GM18499 (cell line): ENCODE measurements at regions not wholly inside any gene's neighbourhood (a gene's known extent, or its start where the extent isn't known, plus 50 kb on each side); places are given as distances from the start of the nearest gene placed in this dataset.

Experiments used
- ATAC-seq: cut with Tn5 transposase; IDR thresholded peaks from one replicate; pipeline ENCODE4 v1.9.1; 2021; ENCODE audit warnings: moderate number of reproducible peaks; ENCODE audit not compliant: insufficient read depth, unreplicated experiment

- no peak for ATAC-seq
Measured at GRCh38 chr3:28718074-28718849, 369.6 kb upstream of the AZI2 start.

DNA sequence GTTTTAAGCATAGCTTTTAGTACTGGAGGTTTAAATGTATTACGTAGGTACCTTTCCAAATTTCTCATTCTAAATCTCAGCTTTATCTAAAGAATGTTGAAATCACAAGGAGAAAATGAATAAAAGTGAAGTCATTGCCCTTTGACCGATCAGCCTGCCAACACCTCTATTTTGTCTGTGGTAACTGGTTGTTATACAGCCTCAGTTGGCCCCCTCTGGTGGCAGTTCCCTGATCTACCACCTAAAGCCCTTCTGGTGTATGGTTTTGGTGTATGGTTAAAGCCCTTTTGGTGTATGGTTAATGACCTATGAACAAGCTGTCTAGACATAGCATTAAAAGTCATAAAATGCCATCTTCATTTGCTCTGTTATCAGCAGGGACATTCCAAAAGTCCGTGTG, 378.2 kb upstream of the AZI2 start:
- ATAC-seq = peak; percentile 77

- ATAC-seq = no peak
Measured at GRCh38 chr3:28727307-28727706, 378.7 kb upstream of the AZI2 start.

DNA sequence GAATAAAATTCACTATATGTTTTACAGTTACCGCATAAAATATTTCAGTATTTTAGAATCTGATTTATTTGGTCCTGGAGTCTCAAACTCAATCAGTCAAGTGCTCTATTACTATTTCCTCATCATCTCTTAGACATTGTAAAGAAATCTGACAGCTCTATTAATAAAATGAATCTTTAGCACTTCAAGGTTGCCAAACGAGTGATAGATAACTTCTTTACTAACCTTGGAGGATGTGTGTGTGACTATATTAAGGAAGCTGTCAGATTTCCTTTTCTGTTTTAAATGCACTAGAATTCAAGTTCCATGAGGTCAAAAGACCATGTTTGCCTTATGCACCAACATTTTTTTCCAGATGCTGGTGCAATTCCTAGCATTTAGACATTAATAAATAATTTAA, 389.8 kb upstream of the AZI2 start:
- no peak for ATAC-seq

DNA sequence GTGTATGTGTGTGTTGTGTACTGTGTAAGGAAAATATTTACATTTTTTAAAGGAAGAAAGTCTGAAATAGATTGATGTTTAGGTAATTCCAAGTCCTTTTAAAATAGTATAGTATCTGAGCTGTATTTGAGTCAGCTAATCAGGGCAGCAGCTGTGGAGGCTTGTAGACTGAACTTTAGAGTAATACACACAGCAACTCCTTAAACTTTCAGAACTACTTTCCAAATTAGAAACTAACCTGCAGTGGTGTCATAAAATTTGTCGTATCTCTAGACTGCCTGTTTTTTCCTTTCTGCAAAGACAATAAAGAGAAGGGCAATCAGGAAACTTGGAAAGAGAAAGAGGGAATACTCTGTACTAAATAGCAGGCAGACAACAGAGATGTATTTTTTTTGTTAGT, 391.0 kb upstream of the AZI2 start:
- no peak for ATAC-seq

DNA sequence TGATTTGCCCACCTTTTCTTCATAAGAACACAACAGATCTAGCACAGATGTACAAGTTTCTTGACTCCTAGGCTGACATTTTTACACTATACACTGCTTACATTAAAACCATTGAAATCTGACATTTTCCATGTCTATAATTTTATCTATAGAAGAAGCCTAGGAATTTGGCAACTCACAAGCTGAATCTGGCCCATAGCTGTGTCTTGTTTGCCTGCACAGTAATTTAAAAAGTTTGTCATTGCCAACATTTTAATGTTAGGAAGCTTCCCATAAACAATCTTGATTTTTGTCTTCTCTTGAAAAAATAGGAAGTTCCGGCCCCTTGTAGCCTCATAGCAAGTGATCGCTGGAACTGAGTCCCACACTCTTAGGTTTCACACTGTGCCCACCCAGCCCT, 394.6 kb upstream of the AZI2 start:
- no peak for ATAC-seq

- no peak for ATAC-seq
Measured at GRCh38 chr3:28743831-28744230, 395.2 kb upstream of the AZI2 start.

- ATAC-seq = no peak
Measured at GRCh38 chr3:28745436-28745835, 396.8 kb upstream of the AZI2 start.

DNA sequence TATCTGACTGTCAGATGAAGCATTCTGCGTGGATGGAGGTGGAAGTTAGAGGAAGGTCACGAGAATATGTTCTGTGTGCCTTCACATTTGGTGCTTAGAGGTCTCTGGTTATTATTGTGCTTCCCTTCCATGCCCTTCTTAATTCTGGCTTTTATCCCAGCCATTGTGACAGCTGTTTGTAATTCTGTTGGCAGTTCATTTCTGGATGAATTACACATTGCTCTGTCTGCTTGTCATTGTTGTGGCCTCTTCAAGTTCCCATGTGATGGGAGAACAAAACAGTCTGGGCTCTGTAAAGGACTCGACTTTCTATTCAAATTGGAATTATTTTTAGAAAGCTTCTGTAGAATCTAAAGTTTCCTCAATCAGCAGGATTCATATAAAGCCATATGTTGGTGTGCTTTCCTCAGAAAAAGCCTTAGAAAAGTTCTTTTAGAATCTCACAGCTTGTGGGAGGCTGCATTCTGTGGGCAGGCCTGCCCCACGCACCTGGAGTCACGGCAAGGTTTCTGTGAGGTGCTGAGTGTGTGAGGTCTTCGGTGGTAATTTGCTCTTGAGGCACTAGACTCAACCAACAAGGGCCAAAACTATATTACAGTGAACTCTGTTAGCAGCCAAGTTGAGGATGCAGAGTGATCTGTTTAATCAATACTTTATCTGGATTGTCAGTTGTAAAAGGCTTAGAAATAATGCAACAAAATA, 397.4 kb upstream of the AZI2 start:
- ATAC-seq = no peak

GRCh38 chr3:28746990-28747389, 398.4 kb upstream of the AZI2 start:
- ATAC-seq = no peak

DNA sequence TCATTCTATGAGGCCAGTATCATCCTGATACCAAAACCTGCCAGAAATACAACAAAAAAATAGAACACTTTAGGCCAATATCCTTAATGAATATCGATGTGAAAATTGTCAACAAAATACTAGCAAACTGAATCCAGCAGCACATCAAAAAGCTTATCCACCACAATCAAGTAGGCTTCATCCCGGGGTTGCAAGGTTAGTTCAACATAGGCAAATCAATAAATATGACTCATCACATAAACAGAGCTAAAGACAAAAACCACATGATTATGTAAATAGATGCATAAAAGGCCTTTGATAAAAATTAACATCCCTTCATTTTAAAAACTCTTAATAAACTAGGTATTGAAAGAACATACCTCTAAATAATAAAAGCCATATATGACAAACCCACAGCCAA, 403.2 kb upstream of the AZI2 start:
- ATAC-seq = no peak

- no peak for ATAC-seq
Measured at GRCh38 chr3:28752290-28752689, 403.7 kb upstream of the AZI2 start.

DNA sequence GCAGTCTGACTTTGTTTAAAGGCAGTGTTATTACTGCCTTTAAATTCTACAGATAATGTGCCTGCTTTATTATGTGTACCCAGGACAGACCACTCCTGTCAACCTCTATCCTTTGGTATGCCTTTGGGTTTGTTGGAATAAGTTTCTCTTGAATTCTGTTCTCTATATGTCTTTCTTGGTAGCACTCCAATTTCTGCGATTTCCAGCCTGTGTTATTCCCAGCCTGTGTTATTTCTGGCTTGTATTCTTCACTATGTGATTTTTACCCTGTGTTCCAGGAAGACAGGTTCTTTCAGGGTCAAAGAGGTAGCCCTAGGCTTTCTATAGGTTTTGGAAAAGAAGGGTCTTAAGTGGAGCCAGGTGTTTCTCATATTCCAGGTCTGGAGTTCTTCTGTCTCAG, 407.4 kb upstream of the AZI2 start:
- no peak for ATAC-seq

DNA sequence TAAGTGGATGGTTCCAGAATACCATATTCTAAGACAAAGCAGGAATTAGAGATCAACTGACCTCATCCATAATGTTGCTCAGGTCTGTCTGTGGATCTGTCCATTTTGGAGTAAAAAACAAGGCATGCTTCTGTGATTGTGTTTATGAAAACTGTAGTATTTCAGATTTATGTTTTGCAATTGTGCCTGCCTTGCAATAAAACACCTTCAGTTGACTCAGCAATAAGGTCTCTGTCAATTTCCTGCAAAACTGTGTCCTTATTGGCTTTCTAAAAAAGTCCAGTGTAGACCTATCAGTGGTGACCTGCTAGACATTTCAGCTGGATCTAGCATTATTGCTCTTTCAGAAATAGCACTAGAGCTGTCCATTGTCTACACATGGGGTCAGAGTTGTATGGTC, 409.5 kb upstream of the AZI2 start:
- no peak for ATAC-seq

DNA sequence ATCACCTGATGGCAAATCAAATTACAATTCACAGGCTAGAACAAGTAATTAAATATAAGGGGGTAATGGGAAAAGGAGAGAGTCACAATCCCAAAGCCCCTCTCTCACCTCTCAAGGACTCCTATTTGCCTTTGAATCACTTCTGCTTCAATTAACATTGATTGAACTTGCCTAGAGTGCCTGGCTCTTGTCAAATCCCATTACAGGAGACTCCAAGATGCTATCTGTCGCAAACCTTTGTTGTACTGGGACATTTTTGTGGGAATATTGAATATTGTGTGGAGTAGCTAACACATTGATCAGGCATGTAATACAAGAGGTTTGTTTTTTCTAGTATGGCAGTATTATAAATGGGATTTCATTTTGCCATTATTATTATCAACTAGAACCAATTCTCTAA, 412.8 kb upstream of the AZI2 start:
- no peak for ATAC-seq

- no peak for ATAC-seq
Measured at GRCh38 chr3:28765194-28765593, 416.6 kb upstream of the AZI2 start.

- ATAC-seq = no peak
Measured at GRCh38 chr3:28768439-28768838, 419.8 kb upstream of the AZI2 start.

GRCh38 chr3:28777806-28778475, 429.3 kb upstream of the AZI2 start:
- no peak for ATAC-seq

DNA sequence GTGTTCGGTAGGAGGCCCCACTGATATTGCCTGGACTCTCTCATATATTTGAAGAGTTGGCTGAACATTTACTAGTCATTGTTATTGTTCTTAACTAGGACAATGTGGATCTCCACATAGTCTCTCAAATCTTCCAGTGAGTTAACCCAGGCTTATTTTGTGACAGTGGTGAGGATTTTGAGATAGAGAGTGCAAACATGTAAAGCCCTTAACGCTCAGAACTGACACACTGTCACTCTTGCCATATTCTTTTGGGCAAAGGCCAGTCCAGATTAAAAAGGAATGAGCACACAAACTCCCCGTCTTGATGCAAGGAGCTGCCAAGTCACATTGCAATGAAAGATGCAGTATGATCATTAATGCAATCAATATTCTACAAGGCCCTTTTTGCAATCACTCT, 431.9 kb upstream of the AZI2 start:
- ATAC-seq = no peak

DNA sequence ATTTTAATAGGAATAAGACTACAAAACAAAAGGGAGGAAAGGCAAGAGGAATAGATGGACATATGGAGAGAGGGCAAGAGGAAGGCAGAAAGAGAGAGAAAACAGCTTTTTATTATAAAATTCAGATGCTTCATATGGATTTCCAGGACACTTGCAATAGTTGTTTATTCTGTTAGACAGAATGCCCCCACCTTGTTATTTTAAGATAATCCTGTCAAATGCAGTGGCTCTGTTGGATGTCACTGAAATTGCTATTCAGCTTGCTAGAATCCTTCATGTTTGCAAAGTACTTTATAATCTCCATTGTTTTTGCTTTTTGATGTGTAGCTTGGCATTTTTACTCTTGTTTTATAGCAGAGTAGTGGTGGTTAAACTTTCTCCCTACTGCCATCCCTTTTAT, 432.4 kb upstream of the AZI2 start:
- no peak for ATAC-seq

DNA sequence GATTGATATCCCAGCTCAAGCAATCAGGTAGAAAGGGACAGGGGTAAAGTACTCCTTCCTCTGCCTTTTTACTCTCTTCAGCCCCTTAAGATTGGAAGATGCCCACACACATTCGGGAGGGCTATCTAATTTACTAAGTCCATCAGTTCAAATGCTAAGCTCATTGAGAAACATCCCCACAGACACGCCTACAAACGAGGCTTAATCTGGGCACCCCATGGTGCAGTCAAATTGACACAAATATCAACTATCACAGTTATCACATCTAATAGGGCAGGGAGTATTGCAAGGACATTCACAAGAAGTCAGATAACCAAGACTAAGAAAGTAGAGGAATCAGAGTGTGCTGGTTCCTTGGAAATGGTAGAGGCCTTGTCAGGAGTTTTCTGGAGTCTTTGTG, 437.8 kb upstream of the AZI2 start:
- ATAC-seq = no peak

- no peak for ATAC-seq
Measured at GRCh38 chr3:28788571-28788970, 439.9 kb upstream of the AZI2 start.
